ENCODE measurements at regions not wholly inside any gene's neighbourhood (a gene's known extent, or its start where the extent isn't known, plus 50 kb on each side); places are given as distances from the start of the nearest gene placed in this dataset.

GRCh38 chr12:94832780-94833681, 170.5 kb downstream of the NDUFA12 start:
- intact Hi-C loops (cut with DNase I; ENCODE audit: low total_unique reads) = no loop called here
- H3K27ac ChIP-seq = no peak overlapping the region
- H3K4me1 ChIP-seq = peaks cover 0 to 7% (median 0%) of the 10 kb centered on the region in 4 donors
- no peak for TF ChIP-seq CTCF (IDR thresholded peaks at IDR 0.05)
- no peaks in the 10 kb centered on the region for H3K36me3 ChIP-seq
- H3K27me3 ChIP-seq = no peaks in the 10 kb centered on the region
- no peak overlapping the region for H3K4me3 ChIP-seq
- no peak for DNase-seq
- no peaks in the 10 kb centered on the region for H3K9me3 ChIP-seq

GRCh38 chr12:94832105-94832504, 171.4 kb downstream of the NDUFA12 start:
- Histone ChIP-seq H3K4me1 (peaks cover 0 to 7% (median 0%) of the 10 kb centered on the region in 4 donors), H3K27ac (no peak overlapping the region), H3K4me3 (no peak overlapping the region), H3K36me3 (no peaks in the 10 kb centered on the region), H3K9me3 (no peaks in the 10 kb centered on the region), H3K27me3 (no peaks in the 10 kb centered on the region)
- no peak for TF ChIP-seq CTCF (IDR thresholded peaks at IDR 0.05)
- intact Hi-C loops (cut with DNase I; ENCODE audit: low total_unique reads) = no loop called here
- no peak for DNase-seq

GRCh38 chr12:94831081-94831751, 172.3 kb downstream of the NDUFA12 start:
- no peak overlapping the region for H3K4me3 ChIP-seq
- no peak overlapping the region for H3K27ac ChIP-seq
- DNase-seq = no peak
- intact Hi-C loops (cut with DNase I; ENCODE audit: low total_unique reads) = no loop called here
- H3K36me3 ChIP-seq = no peaks in the 10 kb centered on the region
- H3K4me1 ChIP-seq = peaks cover 0 to 7% (median 0%) of the 10 kb centered on the region in 4 donors
- TF ChIP-seq CTCF (IDR thresholded peaks at IDR 0.05) = no peak
- H3K9me3 ChIP-seq = no peaks in the 10 kb centered on the region
- H3K27me3 ChIP-seq = no peaks in the 10 kb centered on the region

DNA sequence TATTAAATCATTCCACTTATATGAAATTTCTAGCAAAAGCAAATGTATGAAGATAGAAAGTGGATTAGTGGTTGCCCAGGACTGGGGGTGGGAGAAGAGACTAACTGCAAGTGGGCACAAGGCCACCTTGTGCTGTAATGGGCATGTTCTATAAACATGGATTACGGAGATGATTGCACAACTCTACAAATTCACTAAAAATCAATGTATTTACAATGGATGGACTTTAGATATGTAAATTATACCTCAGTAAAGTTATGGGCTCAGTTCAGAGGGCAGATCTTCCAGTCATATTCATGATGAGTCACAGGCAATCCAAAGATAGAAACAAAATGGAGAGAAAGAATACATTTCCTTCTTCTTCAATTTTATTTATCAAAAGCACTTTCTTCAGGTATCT, 173.9 kb downstream of the NDUFA12 start:
- DNase-seq = no peak
- intact Hi-C loops (cut with DNase I; ENCODE audit: low total_unique reads) = no loop called here
- TF ChIP-seq CTCF (IDR thresholded peaks at IDR 0.05) = no peak
- no peak overlapping the region for H3K27ac ChIP-seq
- no peaks in the 10 kb centered on the region for H3K36me3 ChIP-seq
- no peaks in the 10 kb centered on the region for H3K27me3 ChIP-seq
- H3K4me1 ChIP-seq = peaks cover 0 to 7% (median 0%) of the 10 kb centered on the region in 4 donors
- H3K4me3 ChIP-seq = no peak overlapping the region
- no peaks in the 10 kb centered on the region for H3K9me3 ChIP-seq

GRCh38 chr12:94819011-94819410, 168.7 kb upstream of the TMCC3 start:
- Histone ChIP-seq H3K27ac (no peak overlapping the region), H3K4me3 (no peak overlapping the region), H3K27me3 (peaks cover 0 to 3% of the 10 kb centered on the region in 2 donors), H3K9me3 (peaks cover 0 to 4% (median under 1%) of the 10 kb centered on the region in 3 donors), H3K36me3 (no peaks in the 10 kb centered on the region), H3K4me1 (no peaks in the 10 kb centered on the region)
- intact Hi-C loops (cut with DNase I; ENCODE audit: low total_unique reads) = no loop called here
- TF ChIP-seq CTCF (IDR thresholded peaks at IDR 0.05) = no peak
- no peak for DNase-seq

Data from tibial artery (tissue), 4 donors.